ENCODE measurements at regions not wholly inside any gene's neighbourhood (a gene's known extent, or its start where the extent isn't known, plus 50 kb on each side); places are given as distances from the start of the nearest gene placed in this dataset.
"Not testable (repeated sequence)": the region's sequence is repeated elsewhere in the genome, so short reads cannot be mapped to it uniquely, and the experiment has no call there.

DNA sequence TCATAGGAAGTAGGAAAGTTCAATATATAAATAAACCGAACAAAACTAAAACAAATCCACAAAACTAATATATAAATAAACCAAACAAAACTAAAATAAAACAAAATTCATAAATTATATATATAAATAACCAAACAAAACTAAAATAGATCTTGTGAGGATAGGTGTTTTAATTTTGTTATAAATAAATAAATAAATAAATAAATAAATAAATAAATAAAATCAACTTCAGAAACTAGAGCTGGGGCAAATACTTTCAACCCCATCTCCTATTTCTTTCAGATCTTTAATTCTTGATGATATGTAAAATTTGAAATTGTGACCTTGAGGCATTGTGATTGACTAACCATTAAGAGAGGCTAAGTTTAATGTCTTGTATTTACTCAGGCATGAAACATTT lies 416.1 kb downstream of the SAMD5 start:
- Mint-ChIP-seq H3K27ac (no peak overlapping the region), H3K9me3 (peaks cover 13 to 25% of the 10 kb centered on the region in 2 donors), H3K36me3 (peaks cover 0 to 7% of the 10 kb centered on the region in 2 donors)
- no peak for DNase-seq (ENCODE audit: low spot score in 2 of 2)
- ATAC-seq, result no peak

DNA sequence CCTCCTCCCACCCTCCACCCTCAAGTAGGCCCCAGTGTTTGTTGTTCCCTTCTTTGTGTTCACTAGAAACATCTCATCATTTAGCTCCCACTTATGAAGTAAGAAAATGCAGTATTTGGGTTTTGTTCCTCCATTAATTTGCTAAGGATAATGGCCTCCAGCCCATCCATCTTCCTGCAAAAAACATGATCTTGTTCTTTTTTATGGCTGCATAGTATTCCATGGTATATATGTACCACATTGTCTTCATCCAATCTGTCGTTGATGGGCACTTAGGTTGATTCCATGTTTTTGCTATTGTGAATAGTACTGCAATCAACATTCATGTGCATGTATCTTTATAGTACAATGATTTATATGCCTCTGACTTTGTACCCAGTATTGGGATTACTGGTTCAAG lies 416.8 kb upstream of the SASH1 start:
- Mint-ChIP-seq H3K9me3 (peaks cover 13 to 25% of the 10 kb centered on the region in 2 donors), H3K36me3 (peaks cover 0 to 7% of the 10 kb centered on the region in 2 donors)

DNA sequence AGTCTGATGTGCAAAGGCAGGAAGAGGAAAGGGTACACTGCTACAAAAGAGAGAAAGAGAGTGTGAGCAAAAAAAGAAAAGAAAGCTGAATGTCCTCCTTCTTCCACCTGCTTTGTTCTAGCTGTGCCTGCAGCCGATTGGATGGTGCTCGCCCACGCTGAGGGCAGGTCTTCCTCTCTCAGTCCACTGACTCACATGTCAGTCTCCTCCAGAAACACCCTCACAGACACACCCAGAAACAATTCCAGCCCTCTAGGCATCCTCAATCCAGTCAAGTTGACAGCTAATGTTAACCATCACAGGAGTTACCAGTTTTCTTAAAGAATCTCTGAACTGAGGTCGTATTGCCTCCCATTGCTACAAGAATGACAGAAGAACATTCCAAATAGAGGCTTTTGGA lies 411.9 kb upstream of the SASH1 start:
- ATAC-seq (no peak), DNase-seq (ENCODE audit: low spot score in 2 of 2) (no peak)
- peaks cover 19 to 25% of the 10 kb centered on the region in 2 donors for H3K9me3 Mint-ChIP-seq
- no peak overlapping the region for H3K27ac Mint-ChIP-seq
- peaks cover 0 to 7% of the 10 kb centered on the region in 2 donors for H3K36me3 Mint-ChIP-seq

More for the DNA sequence above, 416.8 kb upstream of the SASH1 start:
- ATAC-seq, result no peak
- H3K27ac Mint-ChIP-seq, result no peak overlapping the region
- no peak for DNase-seq (ENCODE audit: low spot score in 2 of 2)

DNA sequence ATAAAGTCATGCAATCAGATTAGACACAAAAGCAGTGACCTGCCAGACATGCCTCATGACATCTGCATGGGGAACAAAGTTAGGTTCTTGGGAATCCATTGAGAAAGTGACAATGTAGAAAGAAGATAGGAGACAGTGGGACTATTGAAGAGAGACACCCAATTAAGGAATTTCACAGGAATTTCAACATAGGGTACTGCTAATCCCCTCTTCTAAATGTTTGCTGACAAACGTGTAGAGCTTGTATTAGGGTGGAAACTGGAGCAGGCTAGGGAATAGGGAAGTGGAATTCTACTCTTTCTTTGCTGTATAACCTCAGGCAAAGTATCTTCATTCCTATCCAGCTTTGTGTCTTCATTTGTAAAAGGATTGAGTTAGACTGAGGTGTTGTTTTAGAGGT lies 409.4 kb upstream of the SASH1 start:
- DNase-seq (ENCODE audit: low spot score in 2 of 2) (no peak), ATAC-seq (no peak)
- H3K36me3 Mint-ChIP-seq, result peaks cover 0 to 7% of the 10 kb centered on the region in 2 donors
- no peak overlapping the region for H3K27ac Mint-ChIP-seq
- H3K9me3 Mint-ChIP-seq, result peaks cover 15 to 18% of the 10 kb centered on the region in 2 donors

DNA sequence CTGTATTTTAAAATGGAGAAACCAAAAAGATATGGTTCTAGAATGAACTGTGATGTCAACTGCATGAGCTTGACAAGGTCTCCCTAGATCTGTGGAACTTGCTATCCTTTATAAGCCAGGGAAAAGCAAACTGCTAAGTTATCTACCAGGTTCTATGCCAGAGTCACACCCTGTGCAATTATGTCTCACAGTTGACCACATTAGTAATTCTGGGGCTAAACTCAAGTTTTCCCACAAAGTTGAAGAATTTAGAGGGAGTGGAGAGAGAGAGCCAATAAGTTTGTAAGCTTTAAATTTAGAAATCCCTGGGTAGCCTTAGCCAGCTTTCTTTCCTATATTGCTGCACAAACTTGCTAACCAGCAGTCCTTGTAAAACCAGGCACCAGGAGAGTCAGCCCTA lies 407.0 kb upstream of the SASH1 start:
- Mint-ChIP-seq H3K9me3 (peaks cover 9 to 17% of the 10 kb centered on the region in 2 donors), H3K36me3 (no peaks in the 10 kb centered on the region), H3K27ac (no peak overlapping the region)
- DNase-seq (ENCODE audit: low spot score in 2 of 2), result no peak
- no peak for ATAC-seq

DNA sequence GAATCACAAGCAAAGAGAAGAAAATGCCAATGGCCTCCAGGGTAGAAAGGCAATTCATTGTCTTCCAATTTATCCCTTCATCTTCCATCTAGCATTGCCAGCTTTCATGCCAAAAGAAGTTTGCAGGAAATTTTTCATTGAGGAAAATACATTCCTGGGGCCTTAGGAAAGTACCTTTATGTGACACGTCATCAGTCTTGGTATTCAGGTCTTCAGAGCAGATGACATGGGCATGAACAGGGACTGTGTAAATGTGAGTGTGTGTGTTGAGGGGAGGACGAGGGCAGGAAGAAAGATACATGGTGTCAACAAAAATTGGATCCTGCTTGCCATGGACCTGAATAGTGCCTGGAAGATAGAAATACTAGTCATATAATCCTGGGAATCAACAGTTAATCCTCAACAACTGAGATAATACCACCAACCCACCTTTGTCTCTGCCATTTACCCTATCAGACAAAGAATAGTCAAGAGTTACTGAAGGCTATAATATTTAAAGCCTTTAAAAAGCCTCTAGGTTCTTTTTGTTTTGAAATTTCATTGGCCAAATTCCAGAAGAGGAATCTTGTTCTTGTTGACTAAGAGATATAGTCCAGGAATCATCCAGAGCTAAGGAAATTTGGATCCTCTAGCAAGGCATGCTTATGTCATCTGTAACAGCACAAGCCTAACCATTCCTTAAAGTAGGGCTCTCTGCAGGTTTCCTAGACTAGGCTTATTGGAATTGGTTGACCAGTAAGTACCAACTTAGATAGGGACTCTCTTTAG lies 405.8 kb upstream of the SASH1 start:
- Mint-ChIP-seq H3K36me3 (no peaks in the 10 kb centered on the region), H3K9me3 (peaks cover 9 to 17% of the 10 kb centered on the region in 2 donors), H3K27ac (no peak overlapping the region)
- ATAC-seq (no peak), DNase-seq (ENCODE audit: low spot score in 2 of 2) (no peak)

- DNase-seq (ENCODE audit: low spot score in 2 of 2) (no peak), ATAC-seq (no peak)
- Mint-ChIP-seq H3K9me3 (peaks cover 6 to 26% of the 10 kb centered on the region in 2 donors), H3K36me3 (no peaks in the 10 kb centered on the region), H3K27ac (no peak overlapping the region)
Measured at GRCh38 chr6:147941143-147941542, 401.5 kb upstream of the SASH1 start.

DNA sequence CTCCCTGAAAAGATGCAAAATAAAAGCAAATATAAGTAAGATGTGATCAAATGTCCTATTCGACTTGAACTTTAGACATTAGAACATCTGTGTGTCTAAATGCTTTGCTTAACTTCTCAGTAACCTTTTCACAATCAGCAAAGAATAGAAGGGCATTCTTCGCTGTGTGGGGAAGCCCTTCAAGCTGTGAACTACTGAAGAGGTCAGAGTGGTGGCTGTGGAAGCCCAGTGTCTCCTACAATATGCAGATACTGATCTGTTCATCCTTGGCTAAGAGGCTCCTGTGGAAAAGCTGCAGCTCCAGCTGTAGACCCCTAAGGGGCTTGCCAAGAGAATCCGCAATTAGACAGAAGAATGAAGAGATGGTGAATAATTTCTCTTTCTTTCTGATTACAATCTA lies 400.3 kb upstream of the SASH1 start:
- no peak overlapping the region for H3K27ac Mint-ChIP-seq
- no peaks in the 10 kb centered on the region for H3K36me3 Mint-ChIP-seq
- ATAC-seq (no peak), DNase-seq (ENCODE audit: low spot score in 2 of 2) (no peak)
- H3K9me3 Mint-ChIP-seq, result peaks cover 6 to 20% of the 10 kb centered on the region in 2 donors

GRCh38 chr6:147944122-147944521 lies 398.5 kb upstream of the SASH1 start:
- Mint-ChIP-seq H3K9me3 (peaks cover 6 to 20% of the 10 kb centered on the region in 2 donors), H3K27ac (no peak overlapping the region), H3K36me3 (no peaks in the 10 kb centered on the region)
- no peak for DNase-seq (ENCODE audit: low spot score in 2 of 2)
- ATAC-seq, result no peak

DNA sequence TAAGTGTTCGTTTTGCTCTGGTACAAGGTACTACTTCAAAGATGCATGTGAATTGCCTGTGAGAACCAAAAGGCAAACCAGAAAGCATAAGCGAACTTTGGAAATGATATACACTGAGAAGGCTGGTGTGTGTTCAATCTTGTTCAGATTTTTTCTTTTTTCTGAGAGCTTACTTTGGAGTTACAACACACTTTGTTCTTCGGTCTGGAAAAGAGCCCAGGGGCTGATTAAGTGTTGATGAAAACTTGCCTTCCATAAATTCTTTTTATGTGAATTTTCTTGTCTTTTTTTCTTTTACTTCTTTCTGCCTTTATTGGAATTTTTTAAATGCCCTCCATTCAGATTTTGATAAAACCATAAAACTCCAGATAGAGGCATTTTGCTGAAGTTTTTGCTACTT lies 395.1 kb upstream of the SASH1 start:
- ATAC-seq, result no peak
- Mint-ChIP-seq H3K27ac (no peak overlapping the region), H3K9me3 (peaks cover 6 to 16% of the 10 kb centered on the region in 2 donors), H3K36me3 (no peaks in the 10 kb centered on the region)
- DNase-seq (ENCODE audit: low spot score in 2 of 2), result no peak

DNA sequence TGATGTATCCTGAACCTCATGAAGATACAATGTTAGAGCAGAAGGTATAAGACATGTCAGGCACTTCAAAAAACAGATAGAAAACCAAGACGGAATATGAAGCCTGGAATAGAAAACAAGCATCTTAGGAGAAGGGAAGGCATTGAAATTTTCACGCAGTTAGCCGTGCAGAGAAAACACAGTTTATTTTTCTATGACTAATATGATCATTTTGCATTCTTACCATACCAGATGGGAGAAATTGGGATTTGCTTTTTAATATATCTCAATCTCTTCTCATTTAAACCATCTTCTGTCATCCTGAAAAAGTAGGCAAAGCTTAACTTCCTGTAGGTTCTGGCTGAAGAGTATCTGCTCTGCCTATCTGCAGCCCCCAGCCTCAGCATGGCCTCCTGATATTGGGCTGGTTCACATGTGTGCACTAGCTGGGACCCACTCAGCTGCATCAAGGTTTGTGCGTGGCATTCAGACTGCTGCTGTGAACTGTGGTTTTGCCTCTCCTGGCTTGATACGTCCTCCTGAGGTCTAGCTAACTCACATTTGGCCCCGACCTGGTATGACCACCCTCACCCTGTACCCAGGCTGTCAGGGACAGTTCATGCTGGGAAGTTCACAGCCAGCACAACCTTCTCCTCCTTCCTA lies 392.5 kb upstream of the SASH1 start:
- H3K27ac Mint-ChIP-seq, result no peak overlapping the region
- DNase-seq (ENCODE audit: low spot score in 2 of 2), result no peak
- H3K36me3 Mint-ChIP-seq, result no peaks in the 10 kb centered on the region
- H3K9me3 Mint-ChIP-seq, result peaks cover 0 to 5% of the 10 kb centered on the region in 2 donors
- no peak for ATAC-seq

- DNase-seq (ENCODE audit: low spot score in 2 of 2), result no peak
- no peaks in the 10 kb centered on the region for H3K36me3 Mint-ChIP-seq
- ATAC-seq, result no peak
- peaks cover 0 to under 1% of the 10 kb centered on the region in 2 donors for H3K9me3 Mint-ChIP-seq
- H3K27ac Mint-ChIP-seq, result no peak overlapping the region
Measured at GRCh38 chr6:147950623-147950987, 392.0 kb upstream of the SASH1 start.

GRCh38 chr6:147951726-147952125 lies 390.9 kb upstream of the SASH1 start:
- H3K36me3 Mint-ChIP-seq, result no peaks in the 10 kb centered on the region
- no peak for ATAC-seq
- H3K9me3 Mint-ChIP-seq, result no peaks in the 10 kb centered on the region
- H3K27ac Mint-ChIP-seq, result no peak overlapping the region
- no peak for DNase-seq (ENCODE audit: low spot score in 2 of 2)

DNA sequence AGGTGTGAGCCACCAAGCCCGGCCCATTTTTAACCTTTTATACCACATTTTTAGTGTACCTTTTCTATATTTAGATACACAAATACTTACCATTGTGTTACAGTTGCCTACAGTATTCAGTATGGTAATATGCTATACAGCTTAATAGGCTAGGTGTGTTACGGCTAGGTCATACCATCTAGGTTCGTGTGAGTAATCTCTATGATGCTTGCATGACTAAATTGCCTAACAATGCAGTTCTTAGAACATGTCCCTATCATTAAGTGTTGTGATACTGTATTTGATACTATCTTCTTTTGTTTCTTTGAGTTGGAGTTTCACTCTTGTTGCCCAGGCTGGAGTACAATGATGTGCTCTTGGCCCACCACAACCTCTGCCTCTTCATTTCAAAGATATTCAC lies 387.7 kb upstream of the SASH1 start:
- Mint-ChIP-seq H3K36me3 (no peaks in the 10 kb centered on the region), H3K27ac (no peak overlapping the region), H3K9me3 (no peaks in the 10 kb centered on the region)
- no peak for DNase-seq (ENCODE audit: low spot score in 2 of 2)
- ATAC-seq, result no peak

GRCh38 chr6:147958683-147959082 lies 384.0 kb upstream of the SASH1 start:
- no peak for DNase-seq (ENCODE audit: low spot score in 2 of 2)
- ATAC-seq, result no peak
- no peaks in the 10 kb centered on the region for H3K36me3 Mint-ChIP-seq
- no peaks in the 10 kb centered on the region for H3K9me3 Mint-ChIP-seq
- H3K27ac Mint-ChIP-seq, result no peak overlapping the region

GRCh38 chr6:147961481-147962141 lies 381.0 kb upstream of the SASH1 start:
- ATAC-seq (no peak), DNase-seq (ENCODE audit: low spot score in 2 of 2) (no peak)
- no peak overlapping the region for H3K27ac Mint-ChIP-seq
- no peaks in the 10 kb centered on the region for H3K36me3 Mint-ChIP-seq
- no peaks in the 10 kb centered on the region for H3K9me3 Mint-ChIP-seq

- ATAC-seq; H3K9me3 Mint-ChIP-seq; DNase-seq (ENCODE audit: low spot score in 2 of 2); H3K36me3 Mint-ChIP-seq; H3K27ac Mint-ChIP-seq: not testable (repeated sequence)
Measured at GRCh38 chr6:147965448-147965847, 377.2 kb upstream of the SASH1 start.

Data from activated naive CD4-positive, alpha-beta T cell treated with anti-CD3 and anti-CD28 coated beads, Interleukin-2, amount 50 U/mL, for 72 hours (primary cell).